GM12874 (cell line): ENCODE measurements at regions not wholly inside any gene's neighbourhood (a gene's known extent, or its start where the extent isn't known, plus 50 kb on each side); places are given as distances from the start of the nearest gene placed in this dataset.

Experiments used
- TF ChIP-seq, protein P1 (sequence below): IDR thresholded peaks from 2 replicates; pipeline ENCODE4 v1.5.1; 2011; ENCODE audit warnings: low read depth, mild to moderate bottlenecking, control low read depth, low read length, moderate library complexity; ENCODE audit not compliant: insufficient read depth

GRCh38 chr6:148288541-148288940 is 54.1 kb upstream of the SASH1 start:
- TF ChIP-seq, protein P1, sequence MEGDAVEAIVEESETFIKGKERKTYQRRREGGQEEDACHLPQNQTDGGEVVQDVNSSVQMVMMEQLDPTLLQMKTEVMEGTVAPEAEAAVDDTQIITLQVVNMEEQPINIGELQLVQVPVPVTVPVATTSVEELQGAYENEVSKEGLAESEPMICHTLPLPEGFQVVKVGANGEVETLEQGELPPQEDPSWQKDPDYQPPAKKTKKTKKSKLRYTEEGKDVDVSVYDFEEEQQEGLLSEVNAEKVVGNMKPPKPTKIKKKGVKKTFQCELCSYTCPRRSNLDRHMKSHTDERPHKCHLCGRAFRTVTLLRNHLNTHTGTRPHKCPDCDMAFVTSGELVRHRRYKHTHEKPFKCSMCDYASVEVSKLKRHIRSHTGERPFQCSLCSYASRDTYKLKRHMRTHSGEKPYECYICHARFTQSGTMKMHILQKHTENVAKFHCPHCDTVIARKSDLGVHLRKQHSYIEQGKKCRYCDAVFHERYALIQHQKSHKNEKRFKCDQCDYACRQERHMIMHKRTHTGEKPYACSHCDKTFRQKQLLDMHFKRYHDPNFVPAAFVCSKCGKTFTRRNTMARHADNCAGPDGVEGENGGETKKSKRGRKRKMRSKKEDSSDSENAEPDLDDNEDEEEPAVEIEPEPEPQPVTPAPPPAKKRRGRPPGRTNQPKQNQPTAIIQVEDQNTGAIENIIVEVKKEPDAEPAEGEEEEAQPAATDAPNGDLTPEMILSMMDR = no peak

DNA sequence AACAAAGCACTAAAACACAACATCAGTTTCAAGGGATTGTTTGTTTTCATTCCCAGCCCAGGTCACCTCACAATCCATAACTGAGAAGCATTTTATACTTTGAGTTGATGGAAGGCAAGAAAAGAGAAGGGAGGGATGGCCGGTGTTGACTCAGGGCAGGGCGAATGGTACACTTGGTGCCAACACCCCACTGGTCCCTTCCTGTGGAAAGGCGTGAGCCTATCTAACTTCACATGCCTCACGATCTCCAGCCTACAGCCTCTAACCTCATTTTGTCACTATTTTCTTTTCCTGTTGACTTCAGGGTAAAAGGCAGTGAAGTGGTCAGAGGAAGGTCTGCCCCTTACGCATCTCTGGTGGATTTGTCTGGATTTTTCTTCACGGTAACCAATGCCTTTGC is 53.5 kb upstream of the SASH1 start:
- TF ChIP-seq, protein P1 = no peak

DNA sequence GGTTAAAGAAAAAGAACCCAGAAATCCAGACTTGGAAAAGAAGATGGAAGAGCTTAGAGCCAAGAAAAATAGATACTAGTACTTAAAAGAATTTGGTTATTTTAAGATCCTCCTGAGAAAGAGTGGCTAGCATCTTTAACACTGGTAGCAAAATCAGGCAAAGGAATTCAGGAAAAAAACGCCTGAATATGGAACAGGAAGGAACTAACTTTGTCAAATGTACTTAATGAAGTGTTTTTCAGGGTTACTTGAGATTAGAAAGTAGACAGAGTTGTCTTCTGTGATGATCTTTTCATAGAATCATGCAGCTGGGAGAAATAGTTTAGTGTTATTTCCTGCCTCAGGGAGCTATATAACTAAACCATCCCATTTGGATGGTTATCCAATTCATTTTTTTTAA is 50.8 kb upstream of the SASH1 start:
- TF ChIP-seq, protein P1 = no peak
